ENCODE measurements at regions not wholly inside any gene's neighbourhood (a gene's known extent, or its start where the extent isn't known, plus 50 kb on each side); places are given as distances from the start of the nearest gene placed in this dataset.

- no peak for DNase-seq (ENCODE audit: low read depth)
- TF ChIP-seq CTCF (IDR thresholded peaks at IDR 0.05; ENCODE audit: insufficient read depth, low read depth, low read length, missing control alignments): no peak
- no peak overlapping the region for H3K4me3 ChIP-seq (ENCODE audit: low read length)
These were observed 134.7 kb upstream of the TNR start for GRCh38 chr1:175877939-175878737.

GRCh38 chr1:175875556-175875955 is 132.2 kb upstream of the TNR start:
- H3K4me3 ChIP-seq (ENCODE audit: low read length): no peak overlapping the region
- TF ChIP-seq CTCF (IDR thresholded peaks at IDR 0.05; ENCODE audit: insufficient read depth, low read depth, low read length, missing control alignments): no peak
- DNase-seq (ENCODE audit: low read depth): no peak

DNA sequence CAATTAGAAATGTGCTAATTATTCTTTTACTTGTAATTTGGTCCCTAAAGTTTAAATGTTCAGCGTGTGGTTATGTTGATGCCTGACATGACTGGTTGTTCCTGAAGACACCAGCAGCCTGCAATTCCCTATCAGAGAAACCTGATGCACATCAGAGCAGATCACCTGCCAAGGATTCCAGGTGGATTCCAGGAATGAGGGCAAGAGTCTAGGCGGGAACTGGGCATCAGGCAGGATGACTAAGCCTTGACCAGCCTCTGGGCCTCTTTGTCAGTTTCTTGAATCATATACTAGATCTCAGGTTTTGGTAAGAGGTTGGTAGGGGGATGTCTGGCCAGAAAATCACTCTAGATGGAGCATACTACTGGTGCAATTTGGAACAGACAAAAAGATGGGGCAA is 130.7 kb upstream of the TNR start:
- H3K4me3 ChIP-seq (ENCODE audit: low read length): no peak overlapping the region
- no peak for TF ChIP-seq CTCF (IDR thresholded peaks at IDR 0.05; ENCODE audit: insufficient read depth, low read depth, low read length, missing control alignments)
- no peak for DNase-seq (ENCODE audit: low read depth)

DNA sequence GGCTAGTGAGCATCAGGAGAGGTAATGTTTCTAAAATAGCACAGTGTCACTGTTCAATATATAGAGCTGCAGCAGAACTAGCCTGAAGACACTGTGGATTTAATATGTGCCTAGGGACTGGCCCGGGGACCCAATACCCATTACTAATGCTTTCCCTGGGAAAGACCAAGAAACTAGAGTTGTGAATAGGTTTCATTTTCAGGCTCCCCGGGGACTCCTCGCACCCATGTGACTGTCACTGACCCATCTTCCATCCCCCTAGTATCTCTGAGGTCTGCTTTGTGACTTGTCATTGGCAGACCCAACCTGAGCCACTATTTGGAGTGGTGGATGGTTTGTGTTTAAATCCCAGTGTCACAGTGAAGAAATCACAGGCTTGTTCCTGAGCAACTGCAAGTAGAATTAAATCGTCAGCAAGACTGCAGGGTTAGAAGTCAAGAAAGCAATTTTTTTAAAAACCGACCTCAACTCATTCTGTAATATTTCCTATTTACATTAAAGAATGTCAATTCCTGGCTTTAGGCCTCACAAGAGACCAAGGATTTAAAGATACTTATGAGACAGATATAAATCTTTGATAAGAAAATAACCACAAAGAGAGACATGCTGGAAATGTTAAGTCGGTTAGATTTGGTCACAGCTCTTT is 130.0 kb upstream of the TNR start:
- no peak overlapping the region for H3K4me3 ChIP-seq (ENCODE audit: low read length)
- no peak for DNase-seq (ENCODE audit: low read depth)
- TF ChIP-seq CTCF (IDR thresholded peaks at IDR 0.05; ENCODE audit: insufficient read depth, low read depth, low read length, missing control alignments): no peak

DNA sequence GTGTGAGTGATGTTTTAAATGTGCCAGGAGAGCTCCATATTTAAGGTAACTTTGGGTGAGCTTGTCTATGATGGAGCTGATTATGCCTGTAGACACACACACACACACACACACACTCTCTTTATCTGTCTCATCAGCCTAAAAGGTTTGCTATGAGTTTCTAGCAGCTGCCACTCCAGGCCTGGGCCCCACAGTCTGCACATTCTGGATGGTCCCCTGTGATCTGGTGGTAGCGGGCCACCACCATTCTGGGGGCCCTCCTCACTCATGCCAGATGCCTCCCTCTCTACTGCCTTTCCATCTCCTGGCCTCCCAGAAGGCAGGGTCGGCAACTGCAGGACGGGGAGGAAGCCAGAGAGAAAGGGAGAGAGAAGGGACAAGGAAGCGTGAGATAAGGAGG is 129.2 kb upstream of the TNR start:
- H3K4me3 ChIP-seq (ENCODE audit: low read length): no peak overlapping the region
- DNase-seq (ENCODE audit: low read depth): no peak
- TF ChIP-seq CTCF (IDR thresholded peaks at IDR 0.05; ENCODE audit: insufficient read depth, low read depth, low read length, missing control alignments): no peak

DNA sequence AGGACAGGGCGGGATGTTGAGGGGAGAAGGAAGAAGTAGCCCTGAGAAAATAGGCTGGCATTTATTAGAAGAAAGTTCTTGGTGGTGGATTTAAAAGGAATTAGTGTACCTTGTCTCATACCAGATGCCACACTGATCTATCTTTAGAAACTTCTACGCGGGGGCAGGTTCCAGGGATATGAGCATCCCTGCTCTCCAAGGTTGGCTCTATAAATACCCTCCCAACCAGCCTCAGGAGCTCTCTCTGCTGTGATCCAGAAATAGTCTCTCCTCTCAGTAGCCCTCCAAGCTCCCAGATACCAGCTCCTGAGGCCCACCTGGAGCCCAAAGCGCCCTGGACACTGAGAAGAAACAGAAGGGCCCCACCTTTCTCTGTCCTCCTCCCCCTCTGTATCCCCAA is 128.3 kb upstream of the TNR start:
- no peak for TF ChIP-seq CTCF (IDR thresholded peaks at IDR 0.05; ENCODE audit: insufficient read depth, low read depth, low read length, missing control alignments)
- no peak overlapping the region for H3K4me3 ChIP-seq (ENCODE audit: low read length)
- DNase-seq (ENCODE audit: low read depth): no peak
